HEK293T (cell line): ENCODE measurements at regions not wholly inside any gene's neighbourhood (a gene's known extent, or its start where the extent isn't known, plus 50 kb on each side); places are given as distances from the start of the nearest gene placed in this dataset.

Source experiments
- ELF4 ChIP-seq: fragments of 450-650 bp; IDR thresholded peaks from 2 replicates; pipeline ENCODE4 v1.6.1; 2017; ENCODE audit warnings: antibody characterized with exemption
- FOXM1 ChIP-seq: fragments of 450-650 bp; IDR thresholded peaks from 2 replicates; pipeline ENCODE4 v1.6.1; 2017; ENCODE audit warnings: mild to moderate bottlenecking, borderline replicate concordance
- HDGF ChIP-seq: fragments of 450-650 bp; IDR thresholded peaks from 2 replicates; pipeline ENCODE4 v1.6.1; 2017; ENCODE audit warnings: antibody characterized with exemption, borderline replicate concordance
- SP1 ChIP-seq: fragments of 450-650 bp; IDR thresholded peaks from 2 replicates; pipeline ENCODE4 v1.6.1; 2017
- SUZ12 ChIP-seq: fragments of 450-650 bp; IDR thresholded peaks from 2 replicates; pipeline ENCODE4 v1.6.1; 2016; ENCODE audit warnings: mild to moderate bottlenecking
- TARDBP ChIP-seq: fragments of 450-650 bp; IDR thresholded peaks from 2 replicates; pipeline ENCODE4 v1.6.1; 2016
- TF ChIP-seq, protein P1 (sequence below): fragments of 450-650 bp; IDR thresholded peaks from 2 replicates; pipeline ENCODE4 v1.6.1; 2016

DNA sequence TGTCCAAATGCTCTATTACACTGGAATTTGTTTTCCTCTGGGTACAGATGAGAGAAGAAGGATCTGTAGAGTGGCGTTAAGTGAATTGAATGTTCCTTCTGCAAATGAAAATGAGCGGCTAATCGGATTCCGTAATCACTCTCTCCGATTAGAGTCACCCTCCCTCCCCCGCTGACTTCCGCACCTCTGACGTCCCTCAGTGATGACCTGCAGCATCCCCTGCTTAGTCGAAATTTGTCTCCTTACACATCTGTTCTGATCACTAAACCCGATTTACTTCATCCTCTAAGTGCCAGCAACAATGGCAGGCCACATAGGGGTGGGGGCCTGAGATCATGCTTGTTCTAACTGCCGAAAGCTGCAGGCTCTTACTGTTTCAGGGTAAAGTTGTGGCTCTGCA is 378.7 kb downstream of the SEC16B start:
- TF ChIP-seq SP1 (no peak), TARDBP (no peak), HDGF (no peak), FOXM1 (no peak), SUZ12 (no peak), ELF4 (no peak)
- TF ChIP-seq, protein P1, sequence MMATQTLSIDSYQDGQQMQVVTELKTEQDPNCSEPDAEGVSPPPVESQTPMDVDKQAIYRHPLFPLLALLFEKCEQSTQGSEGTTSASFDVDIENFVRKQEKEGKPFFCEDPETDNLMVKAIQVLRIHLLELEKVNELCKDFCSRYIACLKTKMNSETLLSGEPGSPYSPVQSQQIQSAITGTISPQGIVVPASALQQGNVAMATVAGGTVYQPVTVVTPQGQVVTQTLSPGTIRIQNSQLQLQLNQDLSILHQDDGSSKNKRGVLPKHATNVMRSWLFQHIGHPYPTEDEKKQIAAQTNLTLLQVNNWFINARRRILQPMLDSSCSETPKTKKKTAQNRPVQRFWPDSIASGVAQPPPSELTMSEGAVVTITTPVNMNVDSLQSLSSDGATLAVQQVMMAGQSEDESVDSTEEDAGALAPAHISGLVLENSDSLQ = no peak
